ENCODE measurements at regions not wholly inside any gene's neighbourhood (a gene's known extent, or its start where the extent isn't known, plus 50 kb on each side); places are given as distances from the start of the nearest gene placed in this dataset.
A peak's percentile ranks its signal among the peaks of the same experiment; 100 is the strongest.

DNA sequence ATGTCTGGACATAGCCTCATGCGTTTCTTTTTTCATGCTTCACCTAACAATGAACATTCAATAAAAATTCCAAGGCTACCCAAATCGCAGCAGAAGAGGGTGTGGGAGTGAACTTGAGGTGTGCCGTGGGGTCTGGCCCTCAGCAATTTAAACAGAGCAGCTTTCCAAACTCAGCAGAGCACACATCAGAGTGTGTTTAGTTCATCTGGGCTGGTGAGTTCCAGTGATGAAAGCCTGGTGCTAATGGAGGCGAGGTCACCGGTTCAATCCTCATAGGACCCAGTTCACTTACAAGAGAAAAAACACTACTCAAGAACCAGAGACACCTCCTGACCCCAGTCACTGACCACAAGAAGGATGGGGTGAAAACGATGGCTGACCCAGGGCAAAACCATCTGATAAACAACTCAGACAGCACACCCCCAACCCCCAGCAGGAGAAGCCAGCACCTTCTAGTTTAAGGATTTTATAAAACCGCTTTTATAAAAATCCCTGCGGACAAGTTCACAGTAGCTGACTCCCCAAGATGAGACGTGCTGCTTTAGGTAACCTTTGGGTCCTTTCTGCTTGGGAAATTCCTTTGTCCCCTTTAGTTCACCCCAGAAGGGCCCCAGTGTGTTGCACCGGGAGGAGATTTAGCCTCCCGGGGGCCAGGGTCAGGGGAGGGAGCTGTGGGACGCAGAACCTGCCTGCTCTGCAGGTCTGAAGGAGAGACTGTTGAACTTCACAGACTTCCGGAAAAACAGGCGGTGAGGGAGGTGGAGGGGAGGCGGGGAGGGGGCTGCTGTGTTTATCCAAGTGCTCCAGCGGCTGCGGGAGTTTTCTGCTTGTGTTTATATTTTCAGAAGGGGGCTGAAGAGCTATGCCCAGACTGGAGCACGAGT is 152.7 kb upstream of the SOX11 start:
- no peak for DNase-seq (ENCODE audit: low read depth)

DNA sequence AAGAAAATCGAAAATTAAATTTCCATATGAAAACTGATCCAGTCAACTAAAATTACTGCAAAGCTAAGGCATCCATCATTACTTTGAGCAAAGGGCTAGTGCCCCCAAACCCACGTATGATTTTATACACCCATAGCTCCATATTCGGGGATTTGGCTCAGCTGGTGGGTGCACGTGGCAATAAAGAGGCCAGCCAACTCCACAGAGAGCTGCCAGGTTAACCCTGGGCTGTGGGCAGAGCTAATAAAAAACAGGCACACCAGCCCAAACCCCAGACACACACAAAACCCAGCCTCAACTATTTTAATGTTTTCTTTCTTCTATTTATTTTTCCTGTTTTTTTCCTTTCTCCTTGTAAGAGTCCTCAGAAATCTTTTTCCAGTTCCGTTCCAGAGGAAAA is 151.3 kb upstream of the SOX11 start:
- no peak for DNase-seq (ENCODE audit: low read depth)

DNA sequence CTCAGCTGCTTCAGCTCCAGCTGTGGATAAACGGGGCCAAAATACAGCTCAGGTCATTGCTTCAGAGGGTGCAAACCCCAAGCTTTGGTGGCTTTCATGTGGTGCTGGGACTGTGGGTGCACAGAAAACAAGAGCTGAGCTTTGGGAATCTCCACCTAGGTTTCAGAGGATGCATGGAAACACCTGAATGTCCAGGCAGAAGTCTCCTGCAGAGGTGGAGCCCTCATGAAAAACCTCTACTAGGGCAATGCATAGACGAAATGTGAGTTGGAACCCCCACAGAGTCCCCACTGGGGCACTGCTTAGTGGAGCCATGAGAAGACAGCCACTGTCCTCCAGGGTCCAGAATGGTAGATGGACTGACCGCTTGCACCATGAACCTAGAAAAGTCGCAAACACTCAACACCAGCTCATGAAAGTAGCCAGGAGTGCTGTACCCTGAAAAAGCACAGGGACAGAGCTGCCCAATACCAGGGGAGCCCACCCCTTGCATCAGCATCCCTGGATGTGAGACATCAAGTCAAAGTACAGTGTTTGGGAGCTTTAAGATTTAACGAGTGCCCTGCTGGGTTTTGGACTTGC is 147.9 kb upstream of the SOX11 start:
- DNase-seq (ENCODE audit: low read depth) = no peak

DNA sequence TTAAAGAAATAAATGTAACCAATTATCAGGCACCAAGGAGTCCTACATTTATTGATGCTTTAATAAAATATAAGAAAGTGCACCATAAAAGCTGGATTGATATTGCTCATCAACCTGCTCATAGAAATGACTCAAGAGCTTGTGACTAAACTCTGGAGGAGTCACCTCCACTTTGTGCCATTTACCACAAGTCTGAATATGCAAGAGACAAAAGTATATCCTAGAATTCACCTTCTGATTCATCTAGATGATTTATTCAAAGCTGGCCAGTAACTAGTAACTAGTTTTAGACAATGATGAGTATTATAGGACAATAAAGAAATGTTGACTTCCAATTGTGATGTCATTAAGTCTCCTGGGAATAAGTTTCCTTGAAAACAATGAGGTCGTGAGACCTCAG is 146.0 kb upstream of the SOX11 start:
- peak; percentile 3 for DNase-seq (ENCODE audit: low read depth)

DNA sequence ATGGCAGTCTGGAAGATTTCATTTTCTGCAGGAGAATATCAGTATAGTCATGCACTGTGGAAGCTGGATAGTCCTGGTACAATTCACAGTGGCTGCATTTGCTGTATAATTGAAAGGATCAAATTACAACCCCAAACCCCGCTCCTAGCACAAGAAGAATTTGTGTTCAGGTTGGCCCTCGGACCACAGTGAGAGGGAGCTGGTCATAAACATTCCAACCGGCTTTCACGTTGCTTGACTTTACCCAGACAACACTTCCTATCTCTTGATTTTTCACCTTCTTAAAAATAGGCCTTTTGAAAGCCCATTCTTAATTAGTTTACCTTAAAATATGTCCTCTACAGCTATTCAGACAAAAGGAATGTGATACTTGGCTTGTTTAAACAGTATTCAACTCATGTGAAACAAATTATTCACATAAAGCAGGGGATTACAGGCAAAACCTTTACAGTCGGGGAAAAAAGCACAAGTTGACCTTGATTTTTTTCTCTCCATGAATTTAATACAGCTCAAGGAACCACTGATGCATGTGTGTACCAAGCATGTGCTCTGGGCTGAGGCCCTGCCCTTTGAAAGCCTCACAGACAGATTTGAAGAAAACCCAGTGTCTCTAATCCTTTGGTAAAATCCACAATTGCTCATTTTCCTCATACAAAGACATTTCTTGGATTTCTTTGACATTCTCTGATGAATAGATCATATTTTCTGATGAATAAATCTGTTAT is 143.0 kb upstream of the SOX11 start:
- no peak for DNase-seq (ENCODE audit: low read depth)

DNA sequence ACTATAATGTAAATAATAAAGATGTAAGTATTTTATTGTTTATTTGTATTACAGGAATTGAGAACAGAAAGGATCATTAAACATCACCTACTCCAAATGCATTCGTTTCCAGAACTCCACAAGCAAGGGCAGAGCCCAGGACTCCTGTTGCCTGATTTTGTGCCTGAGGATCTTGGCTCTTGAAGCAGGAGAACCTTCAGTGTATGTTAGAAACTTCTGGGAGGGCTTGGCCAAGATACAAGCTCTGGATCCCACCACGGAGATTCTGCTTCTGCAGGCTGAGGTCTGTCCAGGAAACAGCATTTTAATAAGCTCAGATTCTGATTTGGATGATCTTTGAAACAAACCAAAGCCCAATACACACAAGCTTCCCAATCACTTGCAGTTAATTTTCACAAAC is 142.4 kb upstream of the SOX11 start:
- no peak for DNase-seq (ENCODE audit: low read depth)

DNA sequence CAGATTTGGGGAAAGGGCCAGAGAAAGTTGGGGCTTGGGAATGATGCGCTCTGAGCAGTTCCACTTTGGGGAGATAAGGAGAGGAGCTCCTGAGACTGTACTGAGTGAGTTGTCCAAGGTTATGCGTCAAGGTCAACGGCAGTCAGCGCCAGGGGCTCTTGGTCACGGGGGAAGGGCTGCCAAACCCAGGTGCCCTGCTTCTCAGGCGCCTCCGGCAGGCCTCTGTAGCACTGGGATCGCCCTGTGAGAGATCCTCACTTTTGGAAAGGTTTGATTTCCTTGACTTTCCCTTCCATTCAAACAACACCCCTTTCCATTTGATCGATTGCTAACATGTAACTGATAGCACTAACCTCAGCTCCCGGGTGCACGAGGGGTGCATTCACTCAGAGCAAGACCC is 136.5 kb upstream of the SOX11 start:
- DNase-seq (ENCODE audit: low read depth) = no peak

DNA sequence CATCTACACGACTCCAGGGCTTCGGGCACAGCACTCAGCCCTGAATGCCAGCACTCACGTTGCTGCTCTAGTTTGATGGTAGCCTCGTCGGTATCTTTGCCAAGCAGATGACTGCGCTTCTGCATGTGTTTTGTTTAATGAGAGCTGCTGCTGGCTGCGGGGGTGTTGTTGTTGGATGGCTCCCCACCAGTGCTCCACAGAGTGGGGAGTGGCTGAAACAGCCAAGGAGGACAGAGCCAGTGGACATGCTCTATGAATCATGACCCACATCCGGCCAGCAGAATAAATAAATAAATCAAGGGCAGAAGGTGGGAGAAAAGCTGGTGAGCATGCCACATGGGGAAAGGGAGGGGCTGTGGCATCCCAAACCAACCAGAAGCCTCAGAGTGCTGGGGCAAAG is 131.2 kb upstream of the SOX11 start:
- peak; percentile 77 for DNase-seq (ENCODE audit: low read depth)

DNA sequence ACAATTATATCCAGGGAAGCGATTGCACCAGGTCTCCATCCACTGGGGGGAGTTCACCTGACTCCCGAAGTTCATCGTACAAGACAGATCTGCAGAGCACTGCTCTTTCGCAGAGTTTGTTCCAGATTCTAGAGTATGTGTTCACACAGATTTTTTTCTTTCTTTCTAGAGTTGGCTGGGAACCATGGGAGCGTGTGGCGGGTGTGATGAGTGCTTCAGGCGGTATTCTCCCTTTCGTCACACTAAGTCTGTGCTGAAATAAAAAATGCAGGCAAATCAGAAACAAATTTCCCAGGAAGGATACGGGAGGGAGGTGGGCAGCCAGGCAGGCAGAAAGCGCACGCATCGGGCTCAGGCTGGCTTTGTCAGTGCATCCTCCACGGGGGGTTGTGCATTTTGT is 129.8 kb upstream of the SOX11 start:
- DNase-seq (ENCODE audit: low read depth) = no peak

DNA sequence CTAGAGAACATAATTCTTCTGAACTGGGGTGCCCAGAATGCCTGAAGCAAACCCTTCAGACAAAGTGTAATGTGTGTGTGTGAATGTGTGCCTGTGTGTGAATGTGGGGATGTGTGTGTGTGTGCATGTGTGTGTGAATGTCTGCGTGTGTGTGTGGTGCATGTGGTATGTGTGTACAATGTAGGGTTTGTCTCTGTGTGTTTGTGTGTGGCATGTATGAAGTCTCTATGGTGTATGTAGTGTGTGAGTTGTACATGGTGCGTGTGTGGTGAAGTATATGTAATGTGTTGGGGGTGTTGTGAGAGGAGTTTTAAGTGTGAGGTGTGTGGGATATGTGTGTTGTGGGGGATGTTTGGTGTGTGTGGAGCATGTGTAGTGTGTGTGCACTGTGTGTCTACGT is 129.3 kb upstream of the SOX11 start:
- DNase-seq (ENCODE audit: low read depth) = no peak

DNA sequence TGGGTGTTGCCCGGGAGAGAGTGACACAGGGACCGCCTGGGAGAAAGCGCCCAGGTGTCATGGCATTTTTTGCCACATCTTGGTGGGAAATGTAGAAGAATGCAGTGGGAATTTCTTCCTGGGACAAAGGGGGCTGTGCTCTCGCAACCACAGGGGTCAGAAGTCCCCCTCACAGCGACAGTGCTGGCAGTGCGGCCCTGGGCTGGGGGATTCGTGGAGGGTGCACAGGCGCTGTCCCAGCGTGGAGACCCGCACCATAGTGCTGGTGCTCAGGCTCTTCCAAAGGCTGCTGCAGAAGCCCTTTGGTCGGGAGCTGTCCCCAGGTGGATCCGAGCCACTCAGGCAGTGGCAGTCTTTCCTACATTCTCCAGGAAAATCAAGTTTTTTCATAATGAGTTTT is 128.8 kb upstream of the SOX11 start:
- no peak for DNase-seq (ENCODE audit: low read depth)

DNA sequence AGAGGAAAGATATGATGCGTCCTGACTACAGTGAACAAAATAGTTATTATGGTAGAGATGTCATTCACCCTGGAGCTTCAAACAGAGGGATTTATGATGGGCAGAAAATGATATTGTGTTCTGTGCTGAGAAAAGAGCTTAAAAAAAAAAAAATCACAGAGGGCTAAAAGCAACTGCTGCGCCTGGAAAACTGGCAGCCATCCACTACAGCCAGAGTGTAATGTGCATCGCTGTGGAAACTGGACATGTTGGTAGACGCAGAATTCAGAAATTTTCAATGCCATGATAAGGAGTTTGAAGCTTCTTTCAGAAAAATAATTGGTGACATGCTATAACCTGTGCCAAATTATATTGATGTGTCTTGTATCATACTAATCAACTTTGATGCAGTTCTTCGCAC is 122.9 kb upstream of the SOX11 start:
- no peak for DNase-seq (ENCODE audit: low read depth)

DNA sequence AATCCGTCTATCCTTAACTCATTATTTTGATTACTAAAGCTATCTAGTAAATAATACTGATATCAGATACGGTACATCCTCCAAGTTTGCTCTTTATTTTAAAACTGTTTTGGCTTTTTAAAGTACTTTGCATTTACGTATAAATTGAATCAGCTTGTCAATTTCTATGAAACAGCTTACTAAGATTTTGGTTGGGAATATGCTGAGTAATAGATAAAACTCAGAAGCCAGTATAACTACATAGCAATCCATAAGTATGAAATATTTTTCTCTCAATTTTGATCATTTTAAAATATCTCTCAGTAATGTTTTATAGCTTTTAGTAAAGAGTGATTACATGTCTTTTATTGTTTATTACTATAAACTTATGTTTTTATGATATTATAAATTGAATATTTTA is 116.2 kb upstream of the SOX11 start:
- DNase-seq (ENCODE audit: low read depth) = no peak

DNA sequence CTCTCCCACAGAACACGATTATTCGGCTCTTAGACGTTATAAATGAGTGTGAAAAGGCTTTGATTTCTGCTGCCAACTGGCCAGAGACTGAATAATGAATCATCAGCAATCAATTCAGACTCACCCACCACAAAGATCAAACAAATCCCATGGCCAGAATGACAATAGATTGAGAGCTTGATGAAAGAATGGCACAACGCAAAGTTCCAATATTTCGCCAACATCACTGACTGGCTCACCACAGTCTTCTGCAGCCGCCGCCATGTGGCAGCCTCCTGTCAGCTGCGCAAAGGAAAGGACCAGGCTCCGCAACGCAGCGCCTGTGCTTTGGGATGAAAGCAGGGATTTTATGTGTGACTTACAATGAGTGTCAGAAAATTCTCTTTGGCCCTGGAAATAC is 104.4 kb upstream of the SOX11 start:
- DNase-seq (ENCODE audit: low read depth) = no peak

DNA sequence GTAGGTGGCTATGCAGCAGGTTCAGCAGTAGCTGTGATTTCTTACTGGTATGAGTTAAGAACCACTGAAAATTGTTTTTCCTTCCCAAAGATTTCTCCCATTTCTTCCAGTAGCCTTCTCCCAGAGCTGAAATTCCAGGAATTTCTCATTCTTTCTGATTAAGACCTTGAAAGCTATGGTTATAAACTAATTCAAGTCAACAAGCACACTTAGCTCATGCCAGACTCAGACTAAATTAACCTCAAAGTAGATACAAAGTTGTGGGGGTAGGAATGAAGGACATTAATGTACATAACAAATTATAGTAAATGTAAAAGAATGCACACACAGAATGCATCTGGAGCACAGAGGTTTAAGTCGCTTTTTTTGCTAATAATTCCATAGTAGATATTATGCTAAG is 103.6 kb upstream of the SOX11 start:
- no peak for DNase-seq (ENCODE audit: low read depth)

DNA sequence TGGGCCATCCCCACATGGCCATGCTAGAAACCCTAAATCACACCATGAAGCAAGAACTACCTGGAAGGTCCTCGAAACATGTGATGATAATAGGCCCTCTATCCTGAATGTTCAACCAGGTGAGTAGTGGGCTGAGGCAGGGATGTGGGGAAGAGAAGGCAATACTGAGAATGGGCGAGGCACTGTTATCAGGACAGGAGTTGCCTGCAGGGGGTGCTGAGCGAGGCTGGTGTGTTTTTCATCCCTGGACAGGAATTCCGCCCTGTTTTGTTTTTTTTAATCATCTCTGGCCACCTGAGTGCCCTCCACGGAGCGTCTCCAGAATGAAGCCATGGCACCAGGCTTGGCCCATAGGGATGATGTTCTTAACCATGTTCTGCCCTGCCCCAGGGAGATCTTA is 103.0 kb upstream of the SOX11 start:
- no peak for DNase-seq (ENCODE audit: low read depth)

DNA sequence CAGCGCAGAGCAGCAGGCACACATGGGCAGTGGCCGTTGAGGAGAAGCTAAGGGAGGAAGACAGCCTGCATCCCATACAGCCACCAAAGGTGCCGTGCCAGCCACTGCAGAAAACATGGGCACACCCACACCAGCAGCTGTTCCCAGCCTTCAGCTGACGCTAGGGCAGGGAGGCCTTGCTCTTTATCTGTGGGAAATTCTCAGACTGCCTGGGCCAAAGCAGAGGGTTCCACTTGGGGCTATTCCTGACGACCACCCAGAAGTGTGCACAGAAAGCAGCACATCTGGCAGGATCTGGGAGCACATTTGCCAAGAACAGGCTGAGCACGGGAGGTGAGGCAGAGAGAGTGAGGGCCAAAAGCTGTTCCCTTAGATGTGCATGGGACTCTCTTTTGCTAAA is 101.3 kb upstream of the SOX11 start:
- no peak for DNase-seq (ENCODE audit: low read depth)

DNA sequence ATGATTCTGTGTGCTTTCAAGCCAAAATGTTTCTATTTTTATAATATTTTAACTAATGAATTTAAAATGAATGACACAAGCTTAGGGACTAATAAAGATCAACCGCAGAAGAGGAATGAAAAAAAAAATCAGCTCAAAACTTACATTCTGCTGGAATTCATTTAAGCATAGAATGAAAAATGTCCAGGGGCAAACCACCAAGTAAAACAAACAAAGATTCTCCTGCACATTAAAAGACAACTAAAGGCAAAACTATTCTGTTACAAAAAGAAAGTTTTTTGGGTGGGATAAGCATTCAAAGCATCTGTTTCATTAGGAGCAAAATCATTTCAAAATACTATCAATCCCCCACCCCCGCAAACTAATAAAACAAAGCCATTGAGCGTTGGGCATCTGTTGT is 99.3 kb upstream of the SOX11 start:
- DNase-seq (ENCODE audit: low read depth) = no peak

DNA sequence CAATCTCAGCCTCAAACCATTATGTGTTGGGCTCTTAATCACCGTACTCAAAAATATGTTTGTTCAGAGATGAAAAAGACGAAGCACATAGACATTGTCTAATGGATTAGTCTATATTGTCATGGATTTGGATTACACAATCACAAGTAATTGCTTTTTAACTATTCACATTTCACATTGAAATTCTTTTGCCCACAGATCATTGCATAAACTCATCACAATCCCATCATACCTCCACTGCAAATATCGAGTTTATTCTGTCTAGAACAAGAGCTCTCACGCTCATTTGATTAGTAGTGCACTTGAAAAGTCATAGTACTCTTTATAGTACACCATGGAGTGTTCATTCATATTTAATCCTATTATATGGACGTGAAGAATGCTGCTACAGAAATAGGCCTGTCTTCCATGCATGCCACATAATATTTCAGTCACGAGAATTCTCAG is 97.9 kb upstream of the SOX11 start:
- DNase-seq (ENCODE audit: low read depth) = no peak

DNA sequence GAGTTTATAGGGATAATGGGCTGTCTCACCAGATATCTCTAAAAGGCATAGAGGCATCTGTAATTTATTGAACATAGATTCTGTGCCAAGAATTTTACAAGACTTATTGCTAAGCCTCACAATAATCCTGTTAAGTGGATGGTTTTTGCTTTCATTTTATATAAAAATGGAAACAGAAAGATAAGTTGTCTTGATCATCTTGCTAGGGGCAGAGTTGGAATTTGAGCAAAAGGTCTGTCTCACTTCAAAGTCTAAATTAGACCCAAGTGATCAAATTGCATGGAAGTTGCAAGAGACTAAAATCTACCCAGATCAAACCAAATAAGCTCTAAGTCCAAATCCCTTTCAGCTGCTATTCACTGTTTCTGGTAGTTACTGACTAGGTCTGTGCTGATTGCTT is 95.3 kb upstream of the SOX11 start:
- no peak for DNase-seq (ENCODE audit: low read depth)

DNA sequence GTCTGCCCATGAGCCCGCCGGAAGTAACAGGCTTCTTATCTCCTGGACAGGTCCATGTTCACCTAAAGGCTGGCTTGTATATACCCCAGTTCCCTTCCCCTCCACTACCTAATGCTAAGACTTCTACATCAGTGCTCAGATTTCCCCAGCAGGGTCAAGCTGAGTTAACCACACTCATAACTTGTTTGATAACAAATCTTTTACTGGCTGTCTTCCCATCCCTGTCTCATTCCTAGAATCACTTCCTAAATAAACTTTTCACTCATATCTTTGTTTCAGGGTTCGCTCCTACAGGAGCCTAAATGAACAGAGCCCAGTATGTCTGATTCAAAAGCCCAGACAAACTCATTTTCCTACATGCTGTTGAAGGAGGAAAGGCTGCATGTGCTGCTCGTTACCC is 94.0 kb upstream of the SOX11 start:
- no peak for DNase-seq (ENCODE audit: low read depth)

DNA sequence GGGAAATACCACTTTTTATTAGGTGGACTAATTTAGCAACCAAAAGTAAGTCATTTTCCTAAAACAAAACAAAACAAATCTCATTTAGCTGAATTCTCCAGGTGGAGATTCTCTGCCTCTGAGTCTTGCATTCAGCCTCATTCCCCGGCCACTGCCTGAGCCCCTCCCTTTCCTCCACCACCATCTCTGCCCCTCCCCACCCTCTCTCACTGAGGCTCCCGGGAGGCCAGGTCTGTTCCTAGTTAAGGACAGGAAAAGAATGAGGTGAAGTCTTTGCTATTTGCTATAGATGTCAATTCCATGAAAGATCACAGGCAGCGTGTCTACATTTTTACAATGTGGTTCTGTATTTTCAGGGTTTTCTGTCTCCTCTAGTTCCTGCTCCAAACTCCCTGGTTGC is 83.0 kb upstream of the SOX11 start:
- DNase-seq (ENCODE audit: low read depth) = no peak

DNA sequence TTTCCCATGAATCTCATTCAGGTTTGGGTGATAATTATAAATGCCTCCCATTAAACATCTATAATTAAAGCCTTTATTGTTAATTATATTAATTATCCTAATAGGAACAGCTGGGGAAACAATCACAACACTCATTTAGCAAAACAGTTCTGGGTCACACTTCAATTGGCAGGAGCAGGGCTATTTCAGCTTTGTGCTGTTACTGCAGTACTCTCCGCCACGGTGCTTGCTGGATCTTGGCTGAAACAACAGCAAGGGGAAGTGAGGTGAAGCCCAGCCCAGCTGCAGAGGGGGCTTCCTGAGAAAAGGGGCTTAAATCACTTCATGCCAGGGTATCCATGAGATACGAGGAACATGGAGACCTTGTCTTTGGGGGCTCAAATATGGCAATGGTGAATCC is 79.5 kb upstream of the SOX11 start:
- no peak for DNase-seq (ENCODE audit: low read depth)
